ENCODE measurements at regions not wholly inside any gene's neighbourhood (a gene's known extent, or its start where the extent isn't known, plus 50 kb on each side); places are given as distances from the start of the nearest gene placed in this dataset.

DNA sequence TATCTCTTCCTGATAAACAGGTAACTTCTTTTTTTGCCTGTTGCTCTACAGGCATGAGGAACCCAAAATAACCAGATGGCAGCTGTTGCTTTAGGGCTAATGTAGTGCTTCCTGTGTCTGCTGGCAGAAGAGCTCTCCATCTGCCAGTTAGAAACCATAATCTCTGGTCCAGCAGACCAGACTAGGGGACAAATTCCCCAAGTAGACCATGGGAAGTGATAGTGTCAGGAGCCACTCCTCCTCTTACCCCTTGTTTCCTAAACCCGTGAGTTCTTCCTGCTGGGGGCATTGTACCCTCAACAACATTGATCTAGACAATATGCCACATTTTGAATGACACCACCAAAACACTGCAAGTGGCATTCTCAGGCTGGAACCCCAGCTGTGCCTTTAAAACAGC lies 135.9 kb downstream of the DLEU7 start:
- TF ChIP-seq, protein P1, sequence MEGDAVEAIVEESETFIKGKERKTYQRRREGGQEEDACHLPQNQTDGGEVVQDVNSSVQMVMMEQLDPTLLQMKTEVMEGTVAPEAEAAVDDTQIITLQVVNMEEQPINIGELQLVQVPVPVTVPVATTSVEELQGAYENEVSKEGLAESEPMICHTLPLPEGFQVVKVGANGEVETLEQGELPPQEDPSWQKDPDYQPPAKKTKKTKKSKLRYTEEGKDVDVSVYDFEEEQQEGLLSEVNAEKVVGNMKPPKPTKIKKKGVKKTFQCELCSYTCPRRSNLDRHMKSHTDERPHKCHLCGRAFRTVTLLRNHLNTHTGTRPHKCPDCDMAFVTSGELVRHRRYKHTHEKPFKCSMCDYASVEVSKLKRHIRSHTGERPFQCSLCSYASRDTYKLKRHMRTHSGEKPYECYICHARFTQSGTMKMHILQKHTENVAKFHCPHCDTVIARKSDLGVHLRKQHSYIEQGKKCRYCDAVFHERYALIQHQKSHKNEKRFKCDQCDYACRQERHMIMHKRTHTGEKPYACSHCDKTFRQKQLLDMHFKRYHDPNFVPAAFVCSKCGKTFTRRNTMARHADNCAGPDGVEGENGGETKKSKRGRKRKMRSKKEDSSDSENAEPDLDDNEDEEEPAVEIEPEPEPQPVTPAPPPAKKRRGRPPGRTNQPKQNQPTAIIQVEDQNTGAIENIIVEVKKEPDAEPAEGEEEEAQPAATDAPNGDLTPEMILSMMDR (conservative IDR thresholded peaks at IDR 0.05; ENCODE audit: low read depth, low read length), result no peak
- no peak for DNase-seq (ENCODE audit: low read depth)

DNA sequence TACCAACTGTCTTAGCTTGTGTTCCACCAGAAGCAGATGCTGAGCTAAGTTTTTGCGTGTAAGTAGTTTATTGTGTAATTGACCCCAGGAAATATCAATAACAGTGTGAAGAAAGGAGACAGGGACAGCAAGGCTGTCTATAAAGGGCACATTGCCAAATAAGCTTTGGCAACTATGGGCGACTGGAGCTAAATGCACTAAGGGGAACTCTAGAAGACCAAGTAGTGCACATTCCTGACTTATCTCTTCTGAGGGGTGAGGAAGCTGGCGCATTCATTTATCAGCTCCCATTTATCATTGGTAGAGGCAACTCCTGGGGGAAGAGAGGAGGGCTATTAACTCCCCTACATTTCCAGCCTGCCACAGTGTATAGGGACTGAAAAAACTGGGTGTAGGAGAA lies 135.0 kb downstream of the DLEU7 start:
- no peak for DNase-seq (ENCODE audit: low read depth)
- TF ChIP-seq, protein P1 (conservative IDR thresholded peaks at IDR 0.05; ENCODE audit: low read depth, low read length), result no peak
- no peak overlapping the region for H3K4me3 ChIP-seq (ENCODE audit: low read length)

More for the DNA sequence above, 135.9 kb downstream of the DLEU7 start:
- H3K4me3 ChIP-seq (ENCODE audit: low read length), result no peak overlapping the region

- no peak for DNase-seq (ENCODE audit: low read depth)
- TF ChIP-seq, protein P1 (conservative IDR thresholded peaks at IDR 0.05; ENCODE audit: low read depth, low read length), result no peak
- no peak overlapping the region for H3K4me3 ChIP-seq (ENCODE audit: low read length)
These were observed 134.4 kb downstream of the DLEU7 start for GRCh38 chr13:50709058-50709457.

- peak; percentile 46 for DNase-seq (ENCODE audit: low read depth)
- TF ChIP-seq, protein P1 (conservative IDR thresholded peaks at IDR 0.05; ENCODE audit: low read depth, low read length), result no peak
- H3K4me3 ChIP-seq (ENCODE audit: low read length), result no peak overlapping the region
These were observed 132.2 kb downstream of the DLEU7 start for GRCh38 chr13:50711131-50711815.

DNA sequence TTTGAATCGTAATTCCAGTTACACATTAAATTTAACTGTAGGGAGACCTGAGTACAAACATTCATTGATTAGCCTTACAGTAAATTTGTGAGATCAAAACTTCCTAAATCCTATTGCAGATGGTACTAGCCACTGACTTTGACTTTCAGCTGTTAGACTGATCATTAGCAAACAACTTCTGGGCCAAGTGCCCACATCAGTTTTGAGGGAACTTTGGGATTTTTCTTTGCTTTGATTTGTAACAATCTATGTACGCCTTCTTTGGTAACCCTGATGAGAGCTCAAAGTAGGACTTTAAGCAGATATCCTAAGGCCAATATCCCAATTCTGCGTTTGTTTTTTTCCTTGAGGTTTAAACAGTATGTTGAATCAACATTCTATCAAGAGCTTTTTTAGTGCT lies 131.5 kb downstream of the DLEU7 start:
- TF ChIP-seq, protein P1 (conservative IDR thresholded peaks at IDR 0.05; ENCODE audit: low read depth, low read length), result no peak
- DNase-seq (ENCODE audit: low read depth), result no peak
- H3K4me3 ChIP-seq (ENCODE audit: low read length), result no peak overlapping the region

- TF ChIP-seq, protein P1 (conservative IDR thresholded peaks at IDR 0.05; ENCODE audit: low read depth, low read length), result no peak
These were observed 131.0 kb downstream of the DLEU7 start for GRCh38 chr13:50712456-50712855.

DNA sequence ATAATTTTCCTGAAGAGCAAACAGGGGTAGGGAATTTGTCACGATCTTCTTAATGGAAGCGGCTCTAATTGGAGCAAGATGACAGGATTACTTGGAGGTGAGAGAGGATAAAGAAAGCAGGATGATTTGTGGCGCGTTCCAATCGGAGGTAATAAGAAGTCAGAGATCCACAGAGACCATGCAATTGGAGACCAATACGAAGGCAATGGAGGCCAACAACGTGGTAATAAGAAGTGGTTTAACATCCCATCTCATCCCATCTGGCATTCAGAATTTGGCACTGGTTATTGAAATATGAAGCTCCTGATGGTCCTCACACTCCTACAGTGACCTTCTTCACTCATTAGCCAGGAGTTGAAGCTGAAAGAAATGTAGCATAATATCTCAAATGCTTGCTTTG lies 130.6 kb downstream of the DLEU7 start:
- DNase-seq (ENCODE audit: low read depth), result no peak
- H3K4me3 ChIP-seq (ENCODE audit: low read length), result no peak overlapping the region
- TF ChIP-seq, protein P1 (conservative IDR thresholded peaks at IDR 0.05; ENCODE audit: low read depth, low read length), result no peak

More at GRCh38 chr13:50712456-50712855, 131.0 kb downstream of the DLEU7 start:
- DNase-seq (ENCODE audit: low read depth), result no peak
- no peak overlapping the region for H3K4me3 ChIP-seq (ENCODE audit: low read length)
